ENCODE measurements at regions not wholly inside any gene's neighbourhood (a gene's known extent, or its start where the extent isn't known, plus 50 kb on each side); places are given as distances from the start of the nearest gene placed in this dataset.

DNA sequence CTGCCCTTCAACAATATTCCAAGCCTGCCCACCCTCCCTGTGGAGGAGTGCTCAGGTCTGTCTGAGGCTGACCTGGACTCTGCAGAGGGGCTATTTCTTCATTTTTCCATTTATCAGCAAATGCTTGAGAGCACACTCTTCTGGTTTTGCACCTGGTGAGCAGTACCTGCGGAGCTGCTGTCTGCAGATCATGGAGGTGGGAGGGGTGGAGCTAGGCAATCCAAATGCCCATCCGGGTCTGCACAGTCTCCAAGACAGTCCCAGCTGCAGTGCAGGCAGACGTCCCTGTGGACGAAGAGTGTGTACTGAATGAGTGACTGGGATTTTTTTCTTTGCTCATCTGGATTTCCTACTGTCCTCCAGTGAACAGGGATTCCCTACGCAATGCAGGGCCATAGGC is 239.8 kb downstream of the IRX2 start:
- H3K4me1 ChIP-seq (ENCODE audit: low read length) = no peaks in the 10 kb centered on the region
- H3K4me3 ChIP-seq (ENCODE audit: low read length) = no peak overlapping the region
- no peaks in the 10 kb centered on the region for H3K36me3 ChIP-seq (replicated peaks; ENCODE audit: low read depth, low read length)
- H4K20me1 ChIP-seq (ENCODE audit: insufficient read depth, low read length) = no peaks in the 10 kb centered on the region
- H3K9ac ChIP-seq (ENCODE audit: low read length) = no peak overlapping the region
- TF ChIP-seq, protein P1, sequence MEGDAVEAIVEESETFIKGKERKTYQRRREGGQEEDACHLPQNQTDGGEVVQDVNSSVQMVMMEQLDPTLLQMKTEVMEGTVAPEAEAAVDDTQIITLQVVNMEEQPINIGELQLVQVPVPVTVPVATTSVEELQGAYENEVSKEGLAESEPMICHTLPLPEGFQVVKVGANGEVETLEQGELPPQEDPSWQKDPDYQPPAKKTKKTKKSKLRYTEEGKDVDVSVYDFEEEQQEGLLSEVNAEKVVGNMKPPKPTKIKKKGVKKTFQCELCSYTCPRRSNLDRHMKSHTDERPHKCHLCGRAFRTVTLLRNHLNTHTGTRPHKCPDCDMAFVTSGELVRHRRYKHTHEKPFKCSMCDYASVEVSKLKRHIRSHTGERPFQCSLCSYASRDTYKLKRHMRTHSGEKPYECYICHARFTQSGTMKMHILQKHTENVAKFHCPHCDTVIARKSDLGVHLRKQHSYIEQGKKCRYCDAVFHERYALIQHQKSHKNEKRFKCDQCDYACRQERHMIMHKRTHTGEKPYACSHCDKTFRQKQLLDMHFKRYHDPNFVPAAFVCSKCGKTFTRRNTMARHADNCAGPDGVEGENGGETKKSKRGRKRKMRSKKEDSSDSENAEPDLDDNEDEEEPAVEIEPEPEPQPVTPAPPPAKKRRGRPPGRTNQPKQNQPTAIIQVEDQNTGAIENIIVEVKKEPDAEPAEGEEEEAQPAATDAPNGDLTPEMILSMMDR (IDR thresholded peaks at IDR 0.05; ENCODE audit: low read depth, low read length) = no peak
- no peak for TF ChIP-seq EZH2phosphoT487 (IDR thresholded peaks at IDR 0.05; ENCODE audit: low read depth)
- no peaks in the 10 kb centered on the region for H3K79me2 ChIP-seq (ENCODE audit: low read length)
- H3K9me3 ChIP-seq (ENCODE audit: insufficient read depth, low read length) = no peaks in the 10 kb centered on the region
- no peaks in the 10 kb centered on the region for H3K27me3 ChIP-seq (ENCODE audit: low read depth, low read length)
- no peak overlapping the region for H3K27ac ChIP-seq (ENCODE audit: low read length)
- H2AFZ ChIP-seq (ENCODE audit: low read depth, low read length) = no peak overlapping the region
- H3K4me2 ChIP-seq (ENCODE audit: low read length) = no peak overlapping the region

DNA sequence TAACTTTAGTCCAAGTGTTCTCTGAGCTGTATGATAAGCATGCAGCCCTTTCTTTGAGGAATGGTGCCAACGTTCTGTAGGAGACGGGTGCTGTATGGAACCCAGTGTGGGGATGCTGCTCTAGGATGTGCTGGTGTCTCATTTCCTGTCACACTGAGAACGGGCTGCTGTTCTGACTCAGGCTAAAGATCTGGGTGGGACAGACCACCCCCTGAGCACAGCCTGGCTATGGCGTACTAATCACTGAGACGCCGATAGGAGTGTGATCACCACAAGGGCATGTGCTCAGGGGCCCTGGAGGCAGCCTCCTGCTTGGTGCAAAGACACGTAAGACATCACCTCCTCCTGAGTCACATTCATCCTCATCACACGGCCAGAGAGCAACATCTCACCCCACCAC is 240.4 kb downstream of the IRX2 start:
- Histone ChIP-seq H3K27me3 (ENCODE audit: low read depth, low read length) (no peaks in the 10 kb centered on the region), H3K27ac (ENCODE audit: low read length) (no peak overlapping the region), H3K4me3 (ENCODE audit: low read length) (no peak overlapping the region), H3K4me2 (ENCODE audit: low read length) (no peak overlapping the region), H4K20me1 (ENCODE audit: insufficient read depth, low read length) (no peaks in the 10 kb centered on the region), H3K36me3 (replicated peaks; ENCODE audit: low read depth, low read length) (no peaks in the 10 kb centered on the region), H3K4me1 (ENCODE audit: low read length) (no peaks in the 10 kb centered on the region), H3K79me2 (ENCODE audit: low read length) (no peaks in the 10 kb centered on the region), H2AFZ (ENCODE audit: low read depth, low read length) (no peak overlapping the region), H3K9me3 (ENCODE audit: insufficient read depth, low read length) (no peaks in the 10 kb centered on the region), H3K9ac (ENCODE audit: low read length) (no peak overlapping the region)
- TF ChIP-seq EZH2phosphoT487 (IDR thresholded peaks at IDR 0.05; ENCODE audit: low read depth) = no peak
- TF ChIP-seq, protein P1 (IDR thresholded peaks at IDR 0.05; ENCODE audit: low read depth, low read length) = no peak

DNA sequence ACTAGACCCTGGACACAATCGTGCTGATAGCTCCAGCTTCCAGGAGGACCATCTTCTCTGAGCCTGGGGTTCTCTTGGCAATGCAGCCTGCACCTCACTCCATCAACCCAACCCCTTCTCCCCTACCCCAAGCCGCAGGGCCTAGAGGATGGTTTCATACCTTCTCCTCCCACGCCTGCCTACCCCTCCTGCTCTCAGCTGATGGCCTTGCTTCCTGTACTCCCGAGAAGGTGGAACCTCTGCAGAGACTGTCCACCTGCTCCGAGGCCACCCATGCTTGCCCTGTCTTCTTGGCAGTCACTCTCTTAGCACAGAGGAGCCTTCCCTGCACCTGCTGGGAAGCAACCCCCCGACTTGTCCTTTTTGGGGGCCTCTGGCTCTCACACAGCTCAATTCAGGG is 241.9 kb downstream of the IRX2 start:
- Histone ChIP-seq H4K20me1 (ENCODE audit: insufficient read depth, low read length) (no peaks in the 10 kb centered on the region), H3K27me3 (ENCODE audit: low read depth, low read length) (no peaks in the 10 kb centered on the region), H3K27ac (ENCODE audit: low read length) (no peak overlapping the region), H3K4me2 (ENCODE audit: low read length) (no peak overlapping the region), H2AFZ (ENCODE audit: low read depth, low read length) (no peak overlapping the region), H3K36me3 (replicated peaks; ENCODE audit: low read depth, low read length) (no peaks in the 10 kb centered on the region), H3K9ac (ENCODE audit: low read length) (no peak overlapping the region), H3K9me3 (ENCODE audit: insufficient read depth, low read length) (no peaks in the 10 kb centered on the region), H3K4me3 (ENCODE audit: low read length) (no peak overlapping the region), H3K79me2 (ENCODE audit: low read length) (no peaks in the 10 kb centered on the region), H3K4me1 (ENCODE audit: low read length) (no peaks in the 10 kb centered on the region)
- no peak for TF ChIP-seq EZH2phosphoT487 (IDR thresholded peaks at IDR 0.05; ENCODE audit: low read depth)
- TF ChIP-seq, protein P1 (IDR thresholded peaks at IDR 0.05; ENCODE audit: low read depth, low read length) = no peak

DNA sequence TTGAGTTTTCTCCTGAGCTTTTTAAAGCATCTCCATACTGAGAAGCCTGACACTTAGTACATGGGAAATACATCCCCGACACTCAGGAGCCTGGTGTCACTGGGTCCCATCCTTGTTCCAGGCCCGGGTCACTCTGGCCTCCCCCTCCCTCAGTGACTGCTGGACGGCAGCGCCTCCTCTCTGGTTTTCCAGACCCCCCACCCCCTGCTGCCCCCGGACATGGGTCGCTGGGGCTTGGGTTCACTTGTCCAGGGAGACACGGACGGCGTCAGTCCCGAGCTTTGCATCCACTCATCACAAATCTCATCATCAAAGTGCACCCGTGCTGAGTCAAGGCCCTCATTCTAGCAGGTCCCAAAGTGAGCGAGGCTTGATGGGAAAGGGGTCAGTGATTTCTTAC is 243.0 kb downstream of the IRX2 start:
- H3K4me1 ChIP-seq (ENCODE audit: low read length) = no peaks in the 10 kb centered on the region
- no peaks in the 10 kb centered on the region for H3K9me3 ChIP-seq (ENCODE audit: insufficient read depth, low read length)
- no peaks in the 10 kb centered on the region for H3K79me2 ChIP-seq (ENCODE audit: low read length)
- H2AFZ ChIP-seq (ENCODE audit: low read depth, low read length) = no peak overlapping the region
- H3K9ac ChIP-seq (ENCODE audit: low read length) = no peak overlapping the region
- no peaks in the 10 kb centered on the region for H4K20me1 ChIP-seq (ENCODE audit: insufficient read depth, low read length)
- no peaks in the 10 kb centered on the region for H3K27me3 ChIP-seq (ENCODE audit: low read depth, low read length)
- no peak overlapping the region for H3K27ac ChIP-seq (ENCODE audit: low read length)
- H3K4me2 ChIP-seq (ENCODE audit: low read length) = no peak overlapping the region
- no peaks in the 10 kb centered on the region for H3K36me3 ChIP-seq (replicated peaks; ENCODE audit: low read depth, low read length)
- TF ChIP-seq, protein P1 (IDR thresholded peaks at IDR 0.05; ENCODE audit: low read depth, low read length) = no peak
- TF ChIP-seq EZH2phosphoT487 (IDR thresholded peaks at IDR 0.05; ENCODE audit: low read depth) = no peak
- no peak overlapping the region for H3K4me3 ChIP-seq (ENCODE audit: low read length)

Data from OCI-LY3 (cell line).